ENCODE measurements at regions not wholly inside any gene's neighbourhood (a gene's known extent, or its start where the extent isn't known, plus 50 kb on each side); places are given as distances from the start of the nearest gene placed in this dataset.

DNA sequence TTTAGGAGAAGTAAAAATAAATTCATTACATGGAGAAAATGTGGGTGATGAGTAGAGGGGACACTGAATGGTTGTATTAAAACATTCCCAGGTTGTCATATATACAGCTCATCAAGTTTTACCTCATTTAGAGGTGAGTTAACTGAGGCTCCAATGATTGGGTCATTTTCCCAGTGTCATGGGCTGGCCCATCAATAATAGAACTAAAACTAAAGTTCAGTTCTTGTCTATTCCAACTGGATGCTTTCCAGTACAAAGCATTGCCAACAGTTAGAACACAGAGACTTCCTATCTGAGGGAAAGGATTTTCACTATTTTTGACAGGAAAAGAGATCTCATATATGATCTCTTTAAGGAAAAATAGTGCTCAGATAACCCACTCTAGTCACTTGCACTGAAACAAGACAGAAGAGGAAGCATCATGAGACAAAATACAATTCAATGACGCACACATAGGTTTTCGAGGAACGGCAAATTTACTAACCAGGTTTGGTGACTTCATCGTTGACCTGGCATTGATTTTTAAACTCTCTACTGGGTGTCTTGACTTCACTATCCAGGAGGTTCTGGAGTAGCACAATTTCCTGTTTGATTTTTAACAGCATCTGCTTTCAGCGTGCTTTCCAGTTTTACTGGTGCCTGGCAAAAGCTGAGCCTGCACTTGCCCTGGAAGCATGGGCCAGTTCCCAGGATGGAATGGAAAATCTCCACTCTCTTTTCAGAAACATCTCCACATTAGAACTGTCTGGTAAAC, 195.5 kb upstream of the FBXL4 start:
- TF ChIP-seq, protein P1, sequence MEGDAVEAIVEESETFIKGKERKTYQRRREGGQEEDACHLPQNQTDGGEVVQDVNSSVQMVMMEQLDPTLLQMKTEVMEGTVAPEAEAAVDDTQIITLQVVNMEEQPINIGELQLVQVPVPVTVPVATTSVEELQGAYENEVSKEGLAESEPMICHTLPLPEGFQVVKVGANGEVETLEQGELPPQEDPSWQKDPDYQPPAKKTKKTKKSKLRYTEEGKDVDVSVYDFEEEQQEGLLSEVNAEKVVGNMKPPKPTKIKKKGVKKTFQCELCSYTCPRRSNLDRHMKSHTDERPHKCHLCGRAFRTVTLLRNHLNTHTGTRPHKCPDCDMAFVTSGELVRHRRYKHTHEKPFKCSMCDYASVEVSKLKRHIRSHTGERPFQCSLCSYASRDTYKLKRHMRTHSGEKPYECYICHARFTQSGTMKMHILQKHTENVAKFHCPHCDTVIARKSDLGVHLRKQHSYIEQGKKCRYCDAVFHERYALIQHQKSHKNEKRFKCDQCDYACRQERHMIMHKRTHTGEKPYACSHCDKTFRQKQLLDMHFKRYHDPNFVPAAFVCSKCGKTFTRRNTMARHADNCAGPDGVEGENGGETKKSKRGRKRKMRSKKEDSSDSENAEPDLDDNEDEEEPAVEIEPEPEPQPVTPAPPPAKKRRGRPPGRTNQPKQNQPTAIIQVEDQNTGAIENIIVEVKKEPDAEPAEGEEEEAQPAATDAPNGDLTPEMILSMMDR (conservative IDR thresholded peaks at IDR 0.05; ENCODE audit: low read depth, low read length), result no peak
- no peak for TF ChIP-seq EZH2phosphoT487 (IDR thresholded peaks at IDR 0.05; ENCODE audit: borderline replicate concordance, low read length)
- TF ChIP-seq EZH2 (IDR thresholded peaks at IDR 0.05; ENCODE audit: low read length, unreplicated experiment), result no peak
